MM.1S (cell line): ENCODE measurements at regions not wholly inside any gene's neighbourhood (a gene's known extent, or its start where the extent isn't known, plus 50 kb on each side); places are given as distances from the start of the nearest gene placed in this dataset.

Experiments
- EZH2 ChIP-seq: fragments of 300-600 bp; sonication (generic); optimal IDR thresholded peaks from 2 replicates; pipeline ENCODE3; 2017; ENCODE audit warnings: low read depth, mild to moderate bottlenecking, antibody characterized with exemption, low read length, mixed read lengths
- EZH2phosphoT487 ChIP-seq: fragments of 300-600 bp; sonication (generic); IDR thresholded peaks from 2 replicates; pipeline ENCODE4 v1.6.1; 2018; ENCODE audit warnings: antibody characterized with exemption, low read length
- TF ChIP-seq, protein P1 (sequence below): fragments of 300-600 bp; sonication (generic); IDR thresholded peaks from 2 replicates; pipeline ENCODE4 v1.5.1; 2016; ENCODE audit warnings: antibody characterized with exemption, low read length, mixed read lengths

DNA sequence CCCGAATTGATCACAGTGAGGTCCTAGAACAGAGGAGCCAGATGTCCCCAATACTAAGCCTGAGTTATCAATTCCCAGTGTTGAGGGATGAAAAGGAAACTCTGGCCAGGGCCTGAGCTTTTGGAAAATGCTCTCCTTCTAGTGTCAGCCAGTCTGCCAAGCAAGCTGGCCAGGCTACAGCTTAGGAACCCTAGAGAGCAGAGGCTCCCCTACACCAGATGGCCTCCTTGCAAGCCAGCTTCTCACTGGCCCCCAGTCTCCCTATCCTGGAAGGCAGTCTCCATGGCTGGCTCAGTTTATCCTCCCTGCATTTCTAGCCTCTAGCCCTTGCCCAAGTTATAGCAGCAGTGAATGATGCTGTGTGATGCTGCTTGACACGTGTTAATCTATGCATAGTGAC, 204.7 kb upstream of the WWC1 start:
- TF ChIP-seq, protein P1, sequence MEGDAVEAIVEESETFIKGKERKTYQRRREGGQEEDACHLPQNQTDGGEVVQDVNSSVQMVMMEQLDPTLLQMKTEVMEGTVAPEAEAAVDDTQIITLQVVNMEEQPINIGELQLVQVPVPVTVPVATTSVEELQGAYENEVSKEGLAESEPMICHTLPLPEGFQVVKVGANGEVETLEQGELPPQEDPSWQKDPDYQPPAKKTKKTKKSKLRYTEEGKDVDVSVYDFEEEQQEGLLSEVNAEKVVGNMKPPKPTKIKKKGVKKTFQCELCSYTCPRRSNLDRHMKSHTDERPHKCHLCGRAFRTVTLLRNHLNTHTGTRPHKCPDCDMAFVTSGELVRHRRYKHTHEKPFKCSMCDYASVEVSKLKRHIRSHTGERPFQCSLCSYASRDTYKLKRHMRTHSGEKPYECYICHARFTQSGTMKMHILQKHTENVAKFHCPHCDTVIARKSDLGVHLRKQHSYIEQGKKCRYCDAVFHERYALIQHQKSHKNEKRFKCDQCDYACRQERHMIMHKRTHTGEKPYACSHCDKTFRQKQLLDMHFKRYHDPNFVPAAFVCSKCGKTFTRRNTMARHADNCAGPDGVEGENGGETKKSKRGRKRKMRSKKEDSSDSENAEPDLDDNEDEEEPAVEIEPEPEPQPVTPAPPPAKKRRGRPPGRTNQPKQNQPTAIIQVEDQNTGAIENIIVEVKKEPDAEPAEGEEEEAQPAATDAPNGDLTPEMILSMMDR: no peak
- TF ChIP-seq EZH2phosphoT487: no peak
- no peak for TF ChIP-seq EZH2
